HG02870 (cell line): ENCODE measurements at regions not wholly inside any gene's neighbourhood (a gene's known extent, or its start where the extent isn't known, plus 50 kb on each side); places are given as distances from the start of the nearest gene placed in this dataset.
A peak's percentile ranks its signal among the peaks of the same experiment; 100 is the strongest.

ENCODE experiments used
- ATAC-seq: cut with Tn5 transposase; IDR thresholded peaks from one replicate; pipeline ENCODE4 v1.9.1; 2021; ENCODE audit warnings: mild to moderate bottlenecking, moderate library complexity; ENCODE audit not compliant: unreplicated experiment

GRCh38 chr2:41521211-41521610 is 526.6 kb upstream of the PKDCC start:
- ATAC-seq: no peak

GRCh38 chr2:41527525-41528323 is 520.1 kb upstream of the PKDCC start:
- ATAC-seq: no peak

GRCh38 chr2:41535575-41535974 is 512.2 kb upstream of the PKDCC start:
- no peak for ATAC-seq

- no peak for ATAC-seq
Measured at GRCh38 chr2:41540272-41540998, 507.4 kb upstream of the PKDCC start.

- no peak for ATAC-seq
Measured at GRCh38 chr2:41543726-41544125, 504.1 kb upstream of the PKDCC start.

GRCh38 chr2:41544709-41545108 is 503.1 kb upstream of the PKDCC start:
- no peak for ATAC-seq

- ATAC-seq: no peak
Measured at GRCh38 chr2:41546031-41546430, 501.8 kb upstream of the PKDCC start.

- no peak for ATAC-seq
Measured at GRCh38 chr2:41568648-41569047, 479.2 kb upstream of the PKDCC start.

GRCh38 chr2:41572154-41572553 is 475.7 kb upstream of the PKDCC start:
- ATAC-seq: no peak

- ATAC-seq: no peak
Measured at GRCh38 chr2:41576423-41576822, 471.4 kb upstream of the PKDCC start.

- no peak for ATAC-seq
Measured at GRCh38 chr2:41579806-41580205, 468.0 kb upstream of the PKDCC start.

GRCh38 chr2:41580806-41581205 is 467.0 kb upstream of the PKDCC start:
- no peak for ATAC-seq

- no peak for ATAC-seq
Measured at GRCh38 chr2:41595240-41595639, 452.6 kb upstream of the PKDCC start.

- no peak for ATAC-seq
Measured at GRCh38 chr2:41597680-41598079, 450.1 kb upstream of the PKDCC start.

GRCh38 chr2:41598161-41598894 is 449.5 kb upstream of the PKDCC start:
- ATAC-seq: no peak

GRCh38 chr2:41600460-41600859 is 447.4 kb upstream of the PKDCC start:
- ATAC-seq: no peak

GRCh38 chr2:41602341-41602740 is 445.5 kb upstream of the PKDCC start:
- ATAC-seq: no peak

GRCh38 chr2:41605311-41605710 is 442.5 kb upstream of the PKDCC start:
- ATAC-seq: no peak

- ATAC-seq: no peak
Measured at GRCh38 chr2:41605914-41606313, 441.9 kb upstream of the PKDCC start.

GRCh38 chr2:41610501-41611190 is 437.2 kb upstream of the PKDCC start:
- peak; percentile 45 for ATAC-seq

GRCh38 chr2:41618754-41619153 is 429.1 kb upstream of the PKDCC start:
- peak; percentile 66 for ATAC-seq
